Stomach (tissue), 4 donors: ENCODE measurements at regions not wholly inside any gene's neighbourhood (a gene's known extent, or its start where the extent isn't known, plus 50 kb on each side); places are given as distances from the start of the nearest gene placed in this dataset.

ENCODE experiments used
- POLR2A ChIP-seq, 4 donors: fragments of 450-650 bp; IDR thresholded peaks; one replicate each; pipeline ENCODE4 v1.6.1; 2016; ENCODE audit warnings: antibody characterized with exemption in 4 of 4, control low read depth in 2 of 4, mild to moderate bottlenecking in 1 of 4, moderate library complexity in 1 of 4
- POLR2AphosphoS5 ChIP-seq, 3 donors: sonication (generic); formaldehyde crosslinking; IDR thresholded peaks; one replicate each; pipeline ENCODE4 v1.6.1; 2016; ENCODE audit warnings: antibody characterized with exemption in 3 of 3
- TF ChIP-seq, protein P1 (sequence below), 7 experiments: fragments of 450-650 bp in 4 of 7; fragments of 200-600 bp in 3 of 7; sonication (generic) in 3 of 7; IDR thresholded peaks; one replicate each; pipeline ENCODE4 v1.5.1; 2016 to 2019; ENCODE audit warnings: antibody characterized with exemption in 7 of 7, control low read depth in 2 of 7, mild to moderate bottlenecking in 1 of 7

DNA sequence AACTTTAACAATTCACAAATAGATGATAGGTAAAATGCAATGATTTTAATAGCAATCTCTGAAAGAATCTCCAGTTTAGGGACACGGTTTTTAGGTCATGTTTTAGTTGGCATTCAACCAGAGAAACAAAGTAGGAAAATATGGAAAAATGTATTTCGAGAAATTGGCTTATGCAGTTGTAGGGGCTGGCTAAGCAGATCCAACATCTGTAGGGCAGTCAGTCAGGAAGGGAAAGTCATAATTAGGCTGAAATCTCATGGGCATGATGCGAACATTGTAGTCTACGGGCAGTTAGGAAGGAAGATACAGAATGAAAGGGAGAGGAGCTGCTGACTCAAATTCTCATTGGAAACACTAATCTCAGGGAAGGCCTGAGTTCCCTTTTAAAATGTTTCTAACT lies 1276.0 kb upstream of the ADGRL4 start:
- TF ChIP-seq POLR2A (IDR thresholded peaks at IDR 0.05) (no peak), POLR2AphosphoS5 (IDR thresholded peaks at IDR 0.05) (no peak)
- TF ChIP-seq, protein P1, sequence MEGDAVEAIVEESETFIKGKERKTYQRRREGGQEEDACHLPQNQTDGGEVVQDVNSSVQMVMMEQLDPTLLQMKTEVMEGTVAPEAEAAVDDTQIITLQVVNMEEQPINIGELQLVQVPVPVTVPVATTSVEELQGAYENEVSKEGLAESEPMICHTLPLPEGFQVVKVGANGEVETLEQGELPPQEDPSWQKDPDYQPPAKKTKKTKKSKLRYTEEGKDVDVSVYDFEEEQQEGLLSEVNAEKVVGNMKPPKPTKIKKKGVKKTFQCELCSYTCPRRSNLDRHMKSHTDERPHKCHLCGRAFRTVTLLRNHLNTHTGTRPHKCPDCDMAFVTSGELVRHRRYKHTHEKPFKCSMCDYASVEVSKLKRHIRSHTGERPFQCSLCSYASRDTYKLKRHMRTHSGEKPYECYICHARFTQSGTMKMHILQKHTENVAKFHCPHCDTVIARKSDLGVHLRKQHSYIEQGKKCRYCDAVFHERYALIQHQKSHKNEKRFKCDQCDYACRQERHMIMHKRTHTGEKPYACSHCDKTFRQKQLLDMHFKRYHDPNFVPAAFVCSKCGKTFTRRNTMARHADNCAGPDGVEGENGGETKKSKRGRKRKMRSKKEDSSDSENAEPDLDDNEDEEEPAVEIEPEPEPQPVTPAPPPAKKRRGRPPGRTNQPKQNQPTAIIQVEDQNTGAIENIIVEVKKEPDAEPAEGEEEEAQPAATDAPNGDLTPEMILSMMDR (IDR thresholded peaks at IDR 0.05), result no peak
